Endothelial cell (in vitro differentiated cells): ENCODE measurements at regions not wholly inside any gene's neighbourhood (a gene's known extent, or its start where the extent isn't known, plus 50 kb on each side); places are given as distances from the start of the nearest gene placed in this dataset.

Experiments used
- DNase-seq: peaks from one replicate; pipeline ENCODE4 v3.0.0; 2021; ENCODE audit warnings: low spot score
- H3K27ac Mint-ChIP-seq: one replicate; pipeline ENCODE4 v1.8.0; 2021; ENCODE audit warnings: mixed read lengths, inconsistent platforms; ENCODE audit not compliant: unreplicated experiment
- H3K27me3 Mint-ChIP-seq: one replicate; pipeline ENCODE4 v1.8.0; 2021; ENCODE audit warnings: mild to moderate bottlenecking, moderate library complexity, mixed read lengths, inconsistent platforms; ENCODE audit not compliant: unreplicated experiment
- H3K36me3 Mint-ChIP-seq: one replicate; pipeline ENCODE4 v1.8.0; 2021; ENCODE audit warnings: mild to moderate bottlenecking, low read depth, mixed read lengths, inconsistent platforms; ENCODE audit not compliant: unreplicated experiment
- H3K4me1 Mint-ChIP-seq: one replicate; pipeline ENCODE4 v1.8.0; 2021; ENCODE audit warnings: mild to moderate bottlenecking, mixed read lengths, inconsistent platforms; ENCODE audit not compliant: unreplicated experiment
- H3K4me3 Mint-ChIP-seq: one replicate; pipeline ENCODE4 v1.8.0; 2021; ENCODE audit warnings: mild to moderate bottlenecking, mixed read lengths, inconsistent platforms; ENCODE audit not compliant: unreplicated experiment
- H3K9me3 Mint-ChIP-seq: one replicate; pipeline ENCODE4 v1.8.0; 2021; ENCODE audit warnings: mixed read lengths, inconsistent platforms; ENCODE audit not compliant: unreplicated experiment
- CTCF ChIP-seq: fragments of 200-600 bp; sonication (generic); IDR thresholded peaks from one replicate; pipeline ENCODE4 v1.5.0; 2021; ENCODE audit warnings: antibody characterized with exemption; ENCODE audit not compliant: unreplicated experiment

- H3K36me3 Mint-ChIP-seq = no peaks in the 10 kb centered on the region
- no peak overlapping the region for H3K4me3 Mint-ChIP-seq
- H3K27me3 Mint-ChIP-seq = peaks cover 1% of the 10 kb centered on the region
- H3K9me3 Mint-ChIP-seq = peaks cover 2% of the 10 kb centered on the region
- DNase-seq = no peak
- H3K27ac Mint-ChIP-seq = no peak overlapping the region
- H3K4me1 Mint-ChIP-seq = no peaks in the 10 kb centered on the region
- no peak for TF ChIP-seq CTCF
Measured at GRCh38 chr17:70869402-70870085, 700.2 kb downstream of the KCNJ2 start.

- Mint-ChIP-seq H3K27ac (no peak overlapping the region), H3K36me3 (no peaks in the 10 kb centered on the region), H3K4me1 (no peaks in the 10 kb centered on the region), H3K4me3 (no peak overlapping the region), H3K27me3 (peaks cover 1% of the 10 kb centered on the region), H3K9me3 (no peaks in the 10 kb centered on the region)
- DNase-seq = no peak
- no peak for TF ChIP-seq CTCF
Measured at GRCh38 chr17:70871180-70871818, 702.0 kb downstream of the KCNJ2 start.

GRCh38 chr17:70872103-70872502 is 702.8 kb downstream of the KCNJ2 start:
- Mint-ChIP-seq H3K9me3 (no peaks in the 10 kb centered on the region), H3K4me1 (no peaks in the 10 kb centered on the region), H3K4me3 (no peak overlapping the region), H3K27ac (no peak overlapping the region), H3K27me3 (peaks cover 1% of the 10 kb centered on the region), H3K36me3 (no peaks in the 10 kb centered on the region)
- no peak for DNase-seq
- no peak for TF ChIP-seq CTCF

GRCh38 chr17:70875729-70876310 is 706.5 kb downstream of the KCNJ2 start:
- no peak overlapping the region for H3K4me3 Mint-ChIP-seq
- no peak for DNase-seq
- TF ChIP-seq CTCF = no peak
- H3K27ac Mint-ChIP-seq = no peak overlapping the region
- H3K9me3 Mint-ChIP-seq = no peaks in the 10 kb centered on the region
- no peaks in the 10 kb centered on the region for H3K4me1 Mint-ChIP-seq
- no peaks in the 10 kb centered on the region for H3K36me3 Mint-ChIP-seq
- no peaks in the 10 kb centered on the region for H3K27me3 Mint-ChIP-seq

- Mint-ChIP-seq H3K4me1 (no peaks in the 10 kb centered on the region), H3K36me3 (no peaks in the 10 kb centered on the region), H3K9me3 (no peaks in the 10 kb centered on the region), H3K4me3 (no peak overlapping the region), H3K27me3 (no peaks in the 10 kb centered on the region), H3K27ac (no peak overlapping the region)
- TF ChIP-seq CTCF = no peak
- DNase-seq = no peak
Measured at GRCh38 chr17:70878879-70879278, 709.5 kb downstream of the KCNJ2 start.
